ENCODE measurements at regions not wholly inside any gene's neighbourhood (a gene's known extent, or its start where the extent isn't known, plus 50 kb on each side); places are given as distances from the start of the nearest gene placed in this dataset.

- DNase-seq: no peak
These were observed 277.6 kb upstream of the CDH4 start for GRCh38 chr20:60974441-60974945.

DNA sequence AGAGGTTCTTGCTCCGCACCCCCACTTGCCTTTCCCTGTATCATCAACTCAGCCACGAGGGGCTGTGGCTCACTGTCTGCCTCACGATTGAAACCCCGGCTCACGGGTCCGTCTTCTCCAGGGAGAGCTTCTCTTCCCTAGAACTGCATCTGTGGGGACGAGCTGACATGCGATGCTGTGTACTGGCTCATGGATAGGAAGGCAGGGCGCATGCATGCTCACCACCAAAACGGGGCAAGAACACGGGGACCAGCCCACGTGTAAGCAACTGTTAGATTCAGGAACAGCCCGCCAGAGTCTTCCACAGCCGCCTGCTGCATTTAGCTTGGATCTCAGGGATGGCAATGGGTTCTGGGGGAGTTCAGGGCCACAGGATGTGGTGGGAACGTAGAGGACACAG, 275.9 kb upstream of the CDH4 start:
- DNase-seq: no peak

- DNase-seq: no peak
These were observed 275.1 kb upstream of the CDH4 start for GRCh38 chr20:60976913-60977312.

- peak; percentile 26 for DNase-seq
These were observed 274.2 kb upstream of the CDH4 start for GRCh38 chr20:60977901-60978300.

DNA sequence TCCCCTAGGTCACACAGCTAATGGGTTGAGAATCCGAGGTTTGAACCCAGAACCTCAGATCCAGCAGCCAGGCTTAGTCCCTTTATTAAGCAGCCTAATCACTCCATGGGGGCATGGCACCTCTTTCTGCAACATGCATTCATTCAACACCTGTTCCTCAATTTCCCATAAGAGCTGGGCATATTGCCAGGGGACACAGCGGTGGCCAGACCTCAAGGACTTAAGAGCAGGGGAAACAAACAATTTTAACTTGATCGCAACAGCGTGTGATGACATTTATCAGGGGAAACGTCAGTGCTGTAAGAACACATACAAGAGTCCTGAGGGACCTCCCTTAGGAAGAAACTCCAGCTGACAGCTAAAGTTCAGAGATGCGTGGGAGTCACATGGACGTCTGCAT, 267.4 kb upstream of the CDH4 start:
- peak; percentile 47 for DNase-seq

GRCh38 chr20:60986506-60987156, 265.4 kb upstream of the CDH4 start:
- no peak for DNase-seq

GRCh38 chr20:60990061-60990460, 262.0 kb upstream of the CDH4 start:
- no peak for DNase-seq

- no peak for DNase-seq
These were observed 261.4 kb upstream of the CDH4 start for GRCh38 chr20:60990643-60991042.

DNA sequence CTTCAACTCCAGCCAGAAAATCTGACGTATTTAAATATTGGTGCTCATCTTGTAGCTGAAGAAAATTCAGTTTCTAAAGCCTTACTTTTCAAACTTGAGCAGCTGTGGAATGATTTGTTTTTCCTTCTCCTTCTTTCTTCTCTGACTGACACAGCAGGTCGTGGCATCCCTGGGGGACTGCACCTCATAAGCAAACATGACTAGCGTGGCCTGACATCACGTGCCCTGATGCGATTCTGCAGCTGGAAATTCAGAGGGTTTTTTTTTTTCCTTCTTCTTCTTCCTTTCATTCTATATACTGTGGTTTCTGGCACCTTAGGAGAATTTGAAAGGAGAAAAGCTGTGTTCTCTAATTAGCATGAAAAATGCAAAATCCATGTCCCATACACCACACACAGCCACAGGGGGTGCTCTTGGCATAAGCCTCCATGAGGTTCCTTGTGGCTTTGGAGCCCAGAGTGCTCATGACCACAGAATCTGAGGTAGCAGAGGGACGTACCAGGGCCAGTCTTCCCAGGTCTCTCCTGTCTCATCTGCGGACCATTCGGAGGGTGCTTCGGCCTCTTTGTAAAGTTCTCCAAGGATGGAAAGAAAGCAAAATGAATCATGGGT, 258.5 kb upstream of the CDH4 start:
- DNase-seq: no peak

- DNase-seq: no peak
These were observed 252.8 kb upstream of the CDH4 start for GRCh38 chr20:60999250-60999649.

DNA sequence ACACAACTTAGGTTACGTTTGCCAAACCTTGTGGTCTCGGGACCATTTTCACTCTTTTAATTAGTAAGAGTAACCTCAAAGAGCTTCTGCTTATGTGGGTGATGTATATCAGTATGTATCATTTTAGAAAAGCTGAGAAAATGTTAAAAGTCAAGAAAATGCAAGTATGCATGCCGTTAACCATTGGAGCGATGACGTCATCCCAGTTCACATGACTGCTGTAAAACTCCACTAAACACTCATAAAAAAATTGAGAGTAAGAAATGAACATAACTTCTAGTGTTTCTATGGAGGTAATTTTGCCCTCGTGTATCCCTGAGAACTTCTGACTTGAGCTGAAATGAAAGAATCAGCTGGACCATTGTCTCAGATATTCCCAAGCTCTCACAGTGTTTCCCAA, 250.0 kb upstream of the CDH4 start:
- no peak for DNase-seq

DNA sequence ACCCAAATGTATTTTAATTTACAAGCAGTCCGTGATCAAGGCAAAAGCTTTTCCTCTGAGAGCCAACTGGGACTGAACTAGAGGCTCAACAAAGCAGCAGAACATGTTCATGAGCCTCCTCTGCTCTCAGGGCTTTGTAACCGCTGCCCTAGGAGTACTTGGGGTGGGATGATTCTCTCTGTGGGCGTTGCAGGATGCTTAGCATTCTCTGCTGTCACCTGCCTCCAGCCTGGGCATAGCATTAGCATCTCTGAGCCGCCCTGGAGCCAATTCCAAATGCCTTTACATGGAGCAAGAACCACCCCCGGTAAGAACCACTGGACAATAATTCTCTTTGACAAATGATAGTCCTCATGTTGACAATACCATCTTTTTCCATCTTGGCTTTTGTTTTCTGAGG, 237.6 kb upstream of the CDH4 start:
- no peak for DNase-seq

DNA sequence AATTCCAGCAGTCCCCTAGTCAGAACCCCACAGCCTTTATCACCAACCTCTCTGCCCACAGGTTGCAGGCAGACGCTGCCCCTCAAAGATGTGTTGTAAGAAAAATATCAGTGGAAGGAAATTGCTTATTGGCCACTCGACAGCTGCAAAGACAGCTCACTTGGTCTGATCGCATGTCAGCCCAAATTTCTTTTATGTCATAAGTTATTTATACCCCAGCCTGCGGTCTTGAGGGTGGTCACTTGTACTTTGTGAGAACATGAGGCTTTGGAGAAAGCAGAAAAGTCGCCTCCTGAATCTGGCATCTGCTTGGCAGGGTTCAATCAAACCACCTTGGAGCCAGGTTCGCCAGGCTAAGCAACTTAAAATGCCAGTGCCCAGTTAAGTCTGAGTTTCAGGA, 236.5 kb upstream of the CDH4 start:
- DNase-seq: no peak

DNA sequence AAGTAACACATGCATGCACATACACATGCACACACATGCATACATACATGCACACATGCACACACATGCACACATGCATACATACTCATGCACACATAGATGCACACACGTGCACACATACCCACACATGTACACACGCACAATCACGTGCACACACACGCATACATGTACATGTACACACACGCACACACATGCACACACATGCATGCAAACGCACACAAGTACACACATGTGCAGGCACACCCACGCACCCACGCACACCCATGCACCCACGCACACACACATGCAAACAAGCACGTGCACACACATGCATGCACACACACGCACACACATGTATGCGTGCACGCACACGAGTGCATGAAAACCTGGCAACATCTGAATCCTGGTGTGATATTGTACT, 232.7 kb upstream of the CDH4 start:
- no peak for DNase-seq

- DNase-seq: no peak
These were observed 228.4 kb upstream of the CDH4 start for GRCh38 chr20:61023612-61024011.

- no peak for DNase-seq
These were observed 227.7 kb upstream of the CDH4 start for GRCh38 chr20:61024390-61024789.

DNA sequence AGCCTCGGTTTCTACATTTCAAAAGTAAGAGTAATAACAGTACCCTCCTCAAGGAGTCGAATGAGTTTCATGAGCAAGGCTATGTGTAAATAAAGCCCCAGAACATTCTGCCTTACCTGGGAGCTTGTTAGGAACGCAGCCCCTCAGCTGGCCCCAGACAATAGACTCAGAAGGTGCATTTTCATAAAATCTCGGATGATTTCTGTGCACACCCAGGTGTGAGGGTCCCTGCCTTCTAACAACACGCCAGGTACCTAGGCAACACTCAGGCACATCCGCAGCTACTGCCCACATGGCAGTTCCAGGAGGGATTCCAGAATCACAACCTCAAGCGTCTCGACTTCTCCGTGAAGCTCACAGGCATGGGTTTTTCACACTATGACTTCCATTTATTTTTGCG, 226.5 kb upstream of the CDH4 start:
- no peak for DNase-seq

GRCh38 chr20:61026173-61026572, 225.9 kb upstream of the CDH4 start:
- no peak for DNase-seq

GRCh38 chr20:61026731-61027130, 225.3 kb upstream of the CDH4 start:
- no peak for DNase-seq

- DNase-seq: no peak
These were observed 224.8 kb upstream of the CDH4 start for GRCh38 chr20:61027218-61027617.

- DNase-seq: no peak
These were observed 221.9 kb upstream of the CDH4 start for GRCh38 chr20:61030130-61030529.

DNA sequence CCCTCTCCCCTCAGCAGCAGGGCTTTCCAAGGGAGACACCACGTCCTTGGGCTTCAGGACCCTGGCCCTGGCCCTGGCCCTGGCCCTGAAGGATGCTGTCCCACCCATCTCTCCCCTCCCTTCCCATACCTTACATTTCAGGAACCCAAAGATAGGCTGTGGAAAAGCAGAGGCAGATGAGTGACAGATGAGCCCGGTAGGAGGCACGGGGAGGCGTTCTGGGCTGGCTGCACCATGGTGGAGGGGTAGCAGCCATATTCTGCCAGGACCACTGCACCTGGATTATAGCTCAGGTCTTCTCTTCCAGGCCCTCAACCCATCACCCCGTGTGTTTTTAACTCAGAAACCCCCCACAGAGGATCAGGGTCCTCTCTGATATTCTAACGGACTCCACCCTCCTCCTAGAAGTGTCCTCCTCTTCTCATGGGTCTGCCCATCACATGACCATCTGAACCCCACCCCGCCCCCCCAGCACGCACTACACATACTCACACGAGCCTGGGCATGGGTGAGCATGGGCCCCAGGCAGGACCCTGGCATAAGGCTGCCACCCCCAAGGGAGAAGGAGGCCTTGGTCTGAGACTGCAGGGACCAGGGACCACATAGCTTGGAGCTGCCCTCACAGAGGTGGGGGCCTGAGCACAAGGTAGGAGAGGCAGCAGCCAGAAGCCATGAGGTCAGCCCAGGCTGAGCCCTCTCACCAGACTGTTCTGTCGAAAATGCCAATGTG, 220.8 kb upstream of the CDH4 start:
- no peak for DNase-seq

DNA sequence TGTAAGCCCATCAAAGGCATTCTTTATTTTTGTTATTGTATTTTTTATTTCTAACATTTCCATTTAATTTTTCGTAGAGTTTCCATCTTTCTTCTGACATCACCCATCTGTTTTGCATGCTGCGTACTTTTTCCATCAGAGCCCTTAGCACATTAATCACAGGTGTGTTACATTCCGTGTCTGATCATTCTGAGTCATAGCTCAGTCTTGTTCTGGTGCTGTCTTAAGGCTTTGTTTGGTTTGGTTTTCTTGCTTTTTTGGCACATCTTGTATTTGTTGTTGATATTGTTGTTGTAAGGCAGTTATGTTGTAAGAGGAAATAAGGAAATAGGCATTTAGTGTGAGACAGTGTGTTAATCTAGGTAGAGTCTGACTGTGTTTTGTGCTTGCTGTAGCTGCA, 214.6 kb upstream of the CDH4 start:
- no peak for DNase-seq

DNA sequence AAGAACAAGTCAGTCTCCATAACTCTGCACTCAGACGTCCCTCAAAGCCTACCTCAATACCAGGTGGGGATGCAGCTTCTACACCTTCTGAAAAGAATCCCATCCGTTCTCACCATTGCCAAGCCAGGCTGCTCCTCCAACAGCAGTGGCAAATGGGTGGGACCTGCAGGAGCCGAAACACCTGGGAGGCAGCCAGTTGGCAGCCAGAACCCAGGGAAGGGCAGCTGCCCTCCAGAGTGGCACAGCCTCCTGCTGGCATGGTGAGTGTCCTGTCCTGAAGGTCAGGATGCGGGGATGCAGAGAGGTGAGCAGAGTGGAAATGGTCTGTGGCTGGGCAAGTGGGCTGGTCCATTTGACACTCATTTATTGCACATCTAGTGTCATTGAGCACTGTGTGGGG, 210.6 kb upstream of the CDH4 start:
- no peak for DNase-seq
